ENCODE measurements at regions not wholly inside any gene's neighbourhood (a gene's known extent, or its start where the extent isn't known, plus 50 kb on each side); places are given as distances from the start of the nearest gene placed in this dataset.

DNA sequence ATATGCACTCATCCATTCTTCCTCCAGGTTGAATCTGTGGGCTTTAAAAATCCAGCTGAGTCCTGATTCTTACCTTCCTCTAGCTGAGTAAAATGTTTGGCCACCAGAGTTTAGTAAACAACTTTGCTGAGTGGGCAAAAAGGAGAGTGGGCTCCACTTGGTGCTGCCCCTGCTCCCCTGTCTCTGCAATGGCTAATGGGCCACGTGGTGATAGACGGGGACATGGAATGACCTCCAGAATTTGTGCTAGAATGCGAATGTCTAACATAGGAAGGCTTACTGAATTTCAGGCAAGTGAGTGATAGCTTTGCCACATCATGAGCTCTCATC is 137.3 kb upstream of the CES5A start:
- TF ChIP-seq RELA (CRISPR knock-in tag; IDR thresholded peaks at IDR 0.05; ENCODE audit: borderline replicate concordance): no peak
- TF ChIP-seq, protein P1, sequence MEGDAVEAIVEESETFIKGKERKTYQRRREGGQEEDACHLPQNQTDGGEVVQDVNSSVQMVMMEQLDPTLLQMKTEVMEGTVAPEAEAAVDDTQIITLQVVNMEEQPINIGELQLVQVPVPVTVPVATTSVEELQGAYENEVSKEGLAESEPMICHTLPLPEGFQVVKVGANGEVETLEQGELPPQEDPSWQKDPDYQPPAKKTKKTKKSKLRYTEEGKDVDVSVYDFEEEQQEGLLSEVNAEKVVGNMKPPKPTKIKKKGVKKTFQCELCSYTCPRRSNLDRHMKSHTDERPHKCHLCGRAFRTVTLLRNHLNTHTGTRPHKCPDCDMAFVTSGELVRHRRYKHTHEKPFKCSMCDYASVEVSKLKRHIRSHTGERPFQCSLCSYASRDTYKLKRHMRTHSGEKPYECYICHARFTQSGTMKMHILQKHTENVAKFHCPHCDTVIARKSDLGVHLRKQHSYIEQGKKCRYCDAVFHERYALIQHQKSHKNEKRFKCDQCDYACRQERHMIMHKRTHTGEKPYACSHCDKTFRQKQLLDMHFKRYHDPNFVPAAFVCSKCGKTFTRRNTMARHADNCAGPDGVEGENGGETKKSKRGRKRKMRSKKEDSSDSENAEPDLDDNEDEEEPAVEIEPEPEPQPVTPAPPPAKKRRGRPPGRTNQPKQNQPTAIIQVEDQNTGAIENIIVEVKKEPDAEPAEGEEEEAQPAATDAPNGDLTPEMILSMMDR (IDR thresholded peaks at IDR 0.05): no peak
- TF ChIP-seq, protein P2, sequence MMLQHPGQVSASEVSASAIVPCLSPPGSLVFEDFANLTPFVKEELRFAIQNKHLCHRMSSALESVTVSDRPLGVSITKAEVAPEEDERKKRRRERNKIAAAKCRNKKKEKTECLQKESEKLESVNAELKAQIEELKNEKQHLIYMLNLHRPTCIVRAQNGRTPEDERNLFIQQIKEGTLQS (CRISPR knock-in tag; conservative IDR thresholded peaks at IDR 0.05): no peak
- TF ChIP-seq JUN (CRISPR knock-in tag; IDR thresholded peaks at IDR 0.05): no peak
- no peak for TF ChIP-seq ELF4 (CRISPR knock-in tag; IDR thresholded peaks at IDR 0.05; ENCODE audit: low read depth)
- TF ChIP-seq ESRRA (CRISPR knock-in tag; IDR thresholded peaks at IDR 0.05; ENCODE audit: borderline replicate concordance): no peak
- no peak for TF ChIP-seq SMAD4 (CRISPR knock-in tag; IDR thresholded peaks at IDR 0.05)
- TF ChIP-seq HMGA2 (CRISPR knock-in tag; IDR thresholded peaks at IDR 0.05): no peak
- no peak for TF ChIP-seq KAT7 (CRISPR knock-in tag; IDR thresholded peaks at IDR 0.05; ENCODE audit: borderline replicate concordance)
